ENCODE measurements at regions not wholly inside any gene's neighbourhood (a gene's known extent, or its start where the extent isn't known, plus 50 kb on each side); places are given as distances from the start of the nearest gene placed in this dataset.

DNA sequence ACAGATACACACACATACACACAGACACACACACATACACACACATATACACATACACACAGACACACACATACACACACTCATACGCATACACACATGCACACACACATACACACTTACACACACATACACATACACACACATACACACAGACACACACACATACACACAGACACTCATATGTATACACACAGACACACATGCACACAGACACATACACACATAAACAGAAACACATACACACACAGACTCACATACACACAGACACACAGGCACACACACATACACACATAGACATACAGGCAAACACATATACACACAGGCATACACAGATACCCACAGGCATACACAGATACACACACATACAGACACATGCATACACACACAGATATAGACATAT is 143.9 kb upstream of the LYZL2 start:
- Histone ChIP-seq H3K4me3 (ENCODE audit: low read length) (no peak overlapping the region), H4K20me1 (ENCODE audit: control insufficient read depth, insufficient read depth, low read depth, low read length) (no peaks in the 10 kb centered on the region), H3K4me1 (ENCODE audit: control insufficient read depth, low read length) (no peaks in the 10 kb centered on the region), H3K27me3 (ENCODE audit: control insufficient read depth, low read length) (peaks cover 2% of the 10 kb centered on the region; the same call in 1 of the 2 replicates), H3K9me3 (ENCODE audit: control insufficient read depth, insufficient read depth, low read length) (peaks cover 19% of the 10 kb centered on the region), H3K79me2 (ENCODE audit: control insufficient read depth, low read length) (no peaks in the 10 kb centered on the region), H3K9me2 (replicated peaks; ENCODE audit: control insufficient read depth, low read length) (no peaks in the 10 kb centered on the region), H3F3A (ENCODE audit: control insufficient read depth, insufficient read depth) (no peaks in the 10 kb centered on the region), H3K4me2 (ENCODE audit: low read length) (no peak overlapping the region), H3K27ac (ENCODE audit: low read depth, low read length) (no peak overlapping the region), H3K36me3 (ENCODE audit: control insufficient read depth, low read length) (no peaks in the 10 kb centered on the region)
- TF ChIP-seq, protein P1, sequence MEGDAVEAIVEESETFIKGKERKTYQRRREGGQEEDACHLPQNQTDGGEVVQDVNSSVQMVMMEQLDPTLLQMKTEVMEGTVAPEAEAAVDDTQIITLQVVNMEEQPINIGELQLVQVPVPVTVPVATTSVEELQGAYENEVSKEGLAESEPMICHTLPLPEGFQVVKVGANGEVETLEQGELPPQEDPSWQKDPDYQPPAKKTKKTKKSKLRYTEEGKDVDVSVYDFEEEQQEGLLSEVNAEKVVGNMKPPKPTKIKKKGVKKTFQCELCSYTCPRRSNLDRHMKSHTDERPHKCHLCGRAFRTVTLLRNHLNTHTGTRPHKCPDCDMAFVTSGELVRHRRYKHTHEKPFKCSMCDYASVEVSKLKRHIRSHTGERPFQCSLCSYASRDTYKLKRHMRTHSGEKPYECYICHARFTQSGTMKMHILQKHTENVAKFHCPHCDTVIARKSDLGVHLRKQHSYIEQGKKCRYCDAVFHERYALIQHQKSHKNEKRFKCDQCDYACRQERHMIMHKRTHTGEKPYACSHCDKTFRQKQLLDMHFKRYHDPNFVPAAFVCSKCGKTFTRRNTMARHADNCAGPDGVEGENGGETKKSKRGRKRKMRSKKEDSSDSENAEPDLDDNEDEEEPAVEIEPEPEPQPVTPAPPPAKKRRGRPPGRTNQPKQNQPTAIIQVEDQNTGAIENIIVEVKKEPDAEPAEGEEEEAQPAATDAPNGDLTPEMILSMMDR (IDR thresholded peaks at IDR 0.05; ENCODE audit: low read depth, low read length, poor library complexity, severe bottlenecking) = no peak
- TF ChIP-seq EZH2phosphoT487 (IDR thresholded peaks at IDR 0.05; ENCODE audit: borderline replicate concordance, low read length) = no peak

DNA sequence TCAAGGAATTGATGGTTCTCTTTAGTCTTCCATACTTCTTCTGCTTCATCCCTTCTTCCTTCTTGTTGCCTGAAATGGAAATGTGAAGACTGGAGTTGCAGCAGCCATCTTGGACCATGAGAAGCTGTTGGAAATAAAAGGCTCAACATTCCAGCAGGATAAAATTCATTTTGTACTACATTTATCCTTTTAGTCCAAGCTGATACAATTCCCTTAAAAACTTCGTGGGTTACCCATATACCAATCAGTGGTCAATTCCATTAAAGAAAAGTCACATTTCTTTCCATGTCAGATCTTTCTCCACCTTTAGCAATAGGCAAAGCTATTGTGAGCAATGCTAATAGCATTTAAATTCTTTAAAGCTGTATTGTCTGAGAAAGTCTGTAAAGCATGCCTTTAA is 141.3 kb upstream of the LYZL2 start:
- no peak overlapping the region for H3K27ac ChIP-seq (ENCODE audit: low read depth, low read length)
- H3K79me2 ChIP-seq (ENCODE audit: control insufficient read depth, low read length) = no peaks in the 10 kb centered on the region
- H3K4me1 ChIP-seq (ENCODE audit: control insufficient read depth, low read length) = no peaks in the 10 kb centered on the region
- no peak overlapping the region for H3K4me3 ChIP-seq (ENCODE audit: low read length)
- peaks cover 3% of the 10 kb centered on the region; the same call in 1 of the 2 replicates for H3K27me3 ChIP-seq (ENCODE audit: control insufficient read depth, low read length)
- peaks cover 19% of the 10 kb centered on the region for H3K9me3 ChIP-seq (ENCODE audit: control insufficient read depth, insufficient read depth, low read length)
- no peaks in the 10 kb centered on the region for H4K20me1 ChIP-seq (ENCODE audit: control insufficient read depth, insufficient read depth, low read depth, low read length)
- no peaks in the 10 kb centered on the region for H3K9me2 ChIP-seq (replicated peaks; ENCODE audit: control insufficient read depth, low read length)
- H3K4me2 ChIP-seq (ENCODE audit: low read length) = no peak overlapping the region
- TF ChIP-seq, protein P1 (IDR thresholded peaks at IDR 0.05; ENCODE audit: low read depth, low read length, poor library complexity, severe bottlenecking) = no peak
- TF ChIP-seq EZH2phosphoT487 (IDR thresholded peaks at IDR 0.05; ENCODE audit: borderline replicate concordance, low read length) = no peak
- no peaks in the 10 kb centered on the region for H3K36me3 ChIP-seq (ENCODE audit: control insufficient read depth, low read length)
- H3F3A ChIP-seq (ENCODE audit: control insufficient read depth, insufficient read depth) = no peaks in the 10 kb centered on the region

DNA sequence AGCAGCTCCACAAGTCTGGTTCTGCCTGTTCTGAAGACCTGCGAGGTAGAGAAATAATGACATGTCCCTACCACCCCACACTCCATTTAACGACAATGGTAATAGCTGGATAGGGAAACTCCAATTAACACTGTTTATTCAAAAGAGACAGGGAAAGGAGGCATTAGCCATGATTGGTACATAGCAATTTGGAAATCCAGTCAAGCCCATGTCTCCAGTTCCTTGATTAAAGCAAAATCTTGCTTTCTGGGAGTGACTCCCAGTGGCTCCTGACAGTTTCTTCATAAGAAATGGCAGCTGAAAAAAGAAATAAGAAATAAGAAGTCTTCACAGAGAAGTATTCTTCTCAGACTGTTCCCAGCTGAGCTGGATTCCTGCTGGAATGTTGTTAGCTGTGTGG is 140.7 kb upstream of the LYZL2 start:
- H3K27me3 ChIP-seq (ENCODE audit: control insufficient read depth, low read length) = peaks cover 7% of the 10 kb centered on the region; the same call in 1 of the 2 replicates
- no peak overlapping the region for H3K4me3 ChIP-seq (ENCODE audit: low read length)
- no peak overlapping the region for H3K4me2 ChIP-seq (ENCODE audit: low read length)
- no peaks in the 10 kb centered on the region for H3K9me2 ChIP-seq (replicated peaks; ENCODE audit: control insufficient read depth, low read length)
- peaks cover 19% of the 10 kb centered on the region for H3K9me3 ChIP-seq (ENCODE audit: control insufficient read depth, insufficient read depth, low read length)
- H3F3A ChIP-seq (ENCODE audit: control insufficient read depth, insufficient read depth) = no peaks in the 10 kb centered on the region
- no peaks in the 10 kb centered on the region for H4K20me1 ChIP-seq (ENCODE audit: control insufficient read depth, insufficient read depth, low read depth, low read length)
- H3K27ac ChIP-seq (ENCODE audit: low read depth, low read length) = no peak overlapping the region
- TF ChIP-seq, protein P1 (IDR thresholded peaks at IDR 0.05; ENCODE audit: low read depth, low read length, poor library complexity, severe bottlenecking) = no peak
- no peak for TF ChIP-seq EZH2phosphoT487 (IDR thresholded peaks at IDR 0.05; ENCODE audit: borderline replicate concordance, low read length)
- H3K36me3 ChIP-seq (ENCODE audit: control insufficient read depth, low read length) = no peaks in the 10 kb centered on the region
- no peaks in the 10 kb centered on the region for H3K79me2 ChIP-seq (ENCODE audit: control insufficient read depth, low read length)
- no peaks in the 10 kb centered on the region for H3K4me1 ChIP-seq (ENCODE audit: control insufficient read depth, low read length)
